Left ventricle myocardium inferior (tissue), 1 donor: ENCODE measurements at regions not wholly inside any gene's neighbourhood (a gene's known extent, or its start where the extent isn't known, plus 50 kb on each side); places are given as distances from the start of the nearest gene placed in this dataset.

ENCODE experiments used
- DNase-seq: peaks from one replicate; pipeline ENCODE4 v3.0.0-alpha.2; 2020
- H3K27ac ChIP-seq: fragments of 200-600 bp; replicated peaks from 2 replicates; pipeline ENCODE4 v1.8.0; 2021
- H3K27me3 ChIP-seq: fragments of 200-600 bp; 2 replicates; pipeline ENCODE4 v1.8.0; 2021; ENCODE audit warnings: low read depth
- H3K36me3 ChIP-seq: fragments of 200-600 bp; 2 replicates; pipeline ENCODE4 v1.8.0; 2021
- H3K4me1 ChIP-seq: fragments of 200-600 bp; 2 replicates; pipeline ENCODE4 v1.8.0; 2021
- H3K4me3 ChIP-seq: fragments of 200-600 bp; 2 replicates; pipeline ENCODE4 v1.8.0; 2021; ENCODE audit warnings: mild to moderate bottlenecking, moderate library complexity
- H3K9me3 ChIP-seq: fragments of 200-600 bp; replicated peaks from 2 replicates; pipeline ENCODE4 v1.8.0; 2021
- CTCF ChIP-seq: fragments of 200-600 bp; IDR thresholded peaks from 2 replicates; pipeline ENCODE4 v1.8.0; 2021; ENCODE audit warnings: antibody characterized with exemption, mild to moderate bottlenecking, borderline replicate concordance
- intact Hi-C: fragments of 100-400 bp; cut with micrococcal nuclease; formaldehyde crosslinking; loops from one replicate; pipeline ENCODE4 v1.11.0; 2022
- donor health status: DM: no; HTN: yes; CAD: no; lungs with severe emphysema.

GRCh38 chr12:24705741-24706358 is 243.1 kb downstream of the BCAT1 start:
- H3K27me3 ChIP-seq, result no peaks in the 10 kb centered on the region
- no peak for TF ChIP-seq CTCF
- H3K4me1 ChIP-seq, result no peaks in the 10 kb centered on the region
- no peak overlapping the region for H3K27ac ChIP-seq
- H3K9me3 ChIP-seq, result peaks cover 6% of the 10 kb centered on the region
- intact Hi-C loops, result no loop called here
- DNase-seq, result no peak
- H3K4me3 ChIP-seq, result no peak overlapping the region
- H3K36me3 ChIP-seq, result no peaks in the 10 kb centered on the region

DNA sequence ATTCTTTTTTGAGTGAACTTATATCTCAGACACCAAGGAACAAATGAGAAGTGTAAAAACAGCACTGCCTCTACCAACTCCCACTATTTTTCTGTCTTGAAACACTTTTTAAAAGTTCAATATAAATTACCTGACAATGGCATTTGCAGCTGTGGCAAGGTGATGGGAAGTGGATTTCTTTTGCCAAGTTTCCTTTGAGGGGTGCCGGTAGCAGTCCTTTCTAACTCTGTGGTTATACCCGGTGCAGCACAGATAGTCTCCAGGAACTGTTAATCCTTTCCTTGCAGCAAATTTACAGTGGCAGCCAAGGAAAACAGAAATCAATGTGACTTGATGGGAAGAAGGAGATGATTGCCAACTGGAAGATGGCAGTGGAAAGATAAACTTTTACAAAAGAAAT is 243.7 kb downstream of the BCAT1 start:
- no peak for TF ChIP-seq CTCF
- H3K27me3 ChIP-seq, result no peaks in the 10 kb centered on the region

DNA sequence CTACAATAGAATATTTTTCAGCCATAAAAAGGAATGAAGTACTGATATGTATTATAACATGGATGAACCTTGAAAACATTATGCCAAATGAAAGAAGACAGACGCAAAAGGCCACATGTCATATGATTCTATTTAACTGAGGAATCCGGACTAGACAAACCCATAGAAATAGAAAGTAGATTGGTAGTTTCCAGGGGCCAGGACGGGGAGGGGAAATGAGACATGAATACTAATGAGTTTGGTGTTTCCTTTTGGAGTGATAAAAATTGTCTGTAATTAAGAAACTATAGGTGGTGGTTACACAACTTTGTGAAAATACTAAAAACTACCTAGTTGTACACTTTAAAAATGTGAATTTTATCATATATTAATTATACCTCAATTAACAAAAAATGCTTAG is 247.6 kb downstream of the BCAT1 start:
- Histone ChIP-seq H3K4me1 (no peaks in the 10 kb centered on the region), H3K4me3 (no peak overlapping the region), H3K27ac (no peak overlapping the region), H3K27me3 (no peaks in the 10 kb centered on the region), H3K36me3 (no peaks in the 10 kb centered on the region), H3K9me3 (peaks cover 11% of the 10 kb centered on the region)
- intact Hi-C loops, result no loop called here
- no peak for TF ChIP-seq CTCF
- DNase-seq, result no peak

More for the DNA sequence above, 243.7 kb downstream of the BCAT1 start:
- H3K27ac ChIP-seq, result no peak overlapping the region
- no peaks in the 10 kb centered on the region for H3K4me1 ChIP-seq
- H3K36me3 ChIP-seq, result no peaks in the 10 kb centered on the region
- no peak overlapping the region for H3K4me3 ChIP-seq
- DNase-seq, result no peak
- peaks cover 11% of the 10 kb centered on the region for H3K9me3 ChIP-seq
- intact Hi-C loops, result no loop called here

GRCh38 chr12:24698972-24699371 is 249.9 kb downstream of the BCAT1 start:
- Histone ChIP-seq H3K27ac (no peak overlapping the region), H3K9me3 (peaks cover 11% of the 10 kb centered on the region), H3K27me3 (no peaks in the 10 kb centered on the region), H3K36me3 (no peaks in the 10 kb centered on the region), H3K4me1 (no peaks in the 10 kb centered on the region), H3K4me3 (no peak overlapping the region)
- no peak for TF ChIP-seq CTCF
- no peak for DNase-seq
- intact Hi-C loops, result no loop called here

GRCh38 chr12:24697769-24698168 is 251.1 kb downstream of the BCAT1 start:
- DNase-seq, result no peak
- Histone ChIP-seq H3K36me3 (no peaks in the 10 kb centered on the region), H3K4me3 (no peak overlapping the region), H3K27me3 (no peaks in the 10 kb centered on the region), H3K27ac (no peak overlapping the region), H3K4me1 (no peaks in the 10 kb centered on the region), H3K9me3 (peaks cover 11% of the 10 kb centered on the region)
- intact Hi-C loops, result no loop called here
- no peak for TF ChIP-seq CTCF
